DMS53 treated with DMSO at 0.1 percent for 48 hours (cell line): ENCODE measurements at regions not wholly inside any gene's neighbourhood (a gene's known extent, or its start where the extent isn't known, plus 50 kb on each side); places are given as distances from the start of the nearest gene placed in this dataset.
"Not testable (repeated sequence)": the region's sequence is repeated elsewhere in the genome, so short reads cannot be mapped to it uniquely, and the experiment has no call there.

Experiments used
- DNase-seq: peaks from one replicate; lab custom pipeline; 2025; ENCODE audit not compliant: unreplicated experiment; lab: John Stamatoyannopoulos, UW

DNA sequence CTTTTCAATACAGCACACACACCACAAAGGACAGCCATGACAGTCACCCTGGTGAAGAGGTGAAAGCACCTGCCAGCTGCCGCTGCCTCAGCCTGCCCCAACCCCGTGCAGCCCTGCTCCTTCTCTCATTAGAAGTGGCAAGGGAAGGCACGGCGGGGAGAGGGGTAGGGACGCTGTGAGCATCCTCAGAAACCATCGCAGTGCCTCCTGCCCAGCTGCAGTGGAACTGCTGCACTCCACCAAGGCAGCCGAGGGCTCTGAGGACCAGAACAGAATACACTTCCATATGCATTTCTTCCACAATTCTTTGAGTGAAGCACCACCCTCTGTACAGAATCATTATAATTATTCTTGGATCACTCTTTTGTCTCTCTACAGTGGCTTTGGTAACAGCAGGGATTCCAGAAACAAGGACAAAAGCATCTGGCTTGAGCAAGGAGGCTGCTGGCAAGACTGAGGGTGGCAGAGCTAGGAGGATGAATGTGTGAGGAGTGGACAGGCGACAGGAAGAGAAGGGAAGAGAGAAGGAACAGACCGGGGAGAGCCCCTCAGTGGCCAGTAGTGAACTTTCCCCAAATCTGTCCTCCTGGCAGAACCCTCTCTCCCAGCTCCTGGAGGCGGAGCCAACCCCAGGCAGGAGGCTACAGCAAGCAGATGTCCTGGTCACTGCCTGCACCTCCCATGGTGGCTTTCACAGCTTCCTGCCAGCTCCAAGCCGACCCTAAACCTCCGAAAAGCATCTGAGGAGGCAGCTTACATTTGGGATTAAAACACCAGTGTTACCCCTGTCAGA lies 73.2 kb downstream of the MTNR1A start:
- no peak for DNase-seq

DNA sequence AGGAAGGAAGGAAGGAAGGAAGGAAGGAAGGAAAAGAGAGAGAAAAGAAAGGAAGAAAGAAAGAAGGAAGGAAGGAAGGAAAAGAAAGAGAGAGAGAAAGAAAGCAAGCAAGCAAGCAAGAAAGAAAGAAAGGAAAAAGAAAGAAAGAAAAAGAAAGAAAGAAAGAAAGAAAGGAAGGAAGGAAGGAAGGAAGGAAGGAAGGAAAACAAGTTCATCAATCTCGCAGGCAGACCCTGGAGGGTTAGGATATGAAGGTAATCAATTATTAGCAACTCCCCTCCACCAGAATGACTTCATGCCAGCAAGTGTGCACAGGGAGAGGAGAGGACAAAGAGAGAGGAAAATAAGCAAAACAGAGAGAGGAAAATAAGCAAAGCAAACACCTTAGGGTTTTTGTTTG lies 80.2 kb downstream of the MTNR1A start:
- no peak for DNase-seq

DNA sequence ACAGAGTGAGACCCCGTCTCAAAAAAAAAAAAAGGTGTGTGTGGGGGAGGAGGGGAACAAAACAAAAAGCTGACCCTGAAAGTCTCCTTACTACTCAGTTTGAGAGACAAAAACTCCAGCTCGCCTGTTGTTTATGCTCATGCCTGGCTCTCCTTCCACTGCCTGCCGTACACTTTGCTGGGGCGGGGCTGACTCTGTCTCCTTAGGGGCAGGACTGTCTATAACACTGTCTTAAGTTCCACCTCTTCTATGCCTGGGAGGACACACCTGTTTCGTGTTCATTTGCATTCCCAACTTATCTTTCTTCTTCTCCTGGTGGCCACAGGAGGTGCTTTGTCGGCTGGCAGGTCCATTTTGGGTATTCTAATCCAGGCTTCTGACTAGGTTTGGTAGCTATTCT lies 81.4 kb downstream of the MTNR1A start:
- no peak for DNase-seq

DNA sequence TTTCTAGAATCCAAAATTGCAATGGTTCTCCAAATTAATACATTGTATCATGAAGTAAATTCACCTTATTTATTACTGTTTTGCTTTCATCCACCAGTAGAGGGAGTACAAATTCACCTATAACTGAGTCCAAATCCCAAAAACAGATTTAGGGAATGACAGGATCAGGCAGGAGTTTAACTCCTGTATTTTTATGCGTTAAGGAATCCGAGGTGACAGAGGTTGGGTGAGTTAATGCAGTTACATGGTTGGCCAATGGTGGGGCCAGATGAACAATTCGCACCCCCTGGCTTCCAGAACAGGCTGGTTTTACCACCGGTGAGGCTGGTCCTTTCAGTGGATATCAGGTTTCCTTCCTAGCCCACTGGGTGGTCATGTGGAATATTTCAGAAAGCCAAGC lies 82.4 kb downstream of the MTNR1A start:
- peak; percentile 1 for DNase-seq

DNA sequence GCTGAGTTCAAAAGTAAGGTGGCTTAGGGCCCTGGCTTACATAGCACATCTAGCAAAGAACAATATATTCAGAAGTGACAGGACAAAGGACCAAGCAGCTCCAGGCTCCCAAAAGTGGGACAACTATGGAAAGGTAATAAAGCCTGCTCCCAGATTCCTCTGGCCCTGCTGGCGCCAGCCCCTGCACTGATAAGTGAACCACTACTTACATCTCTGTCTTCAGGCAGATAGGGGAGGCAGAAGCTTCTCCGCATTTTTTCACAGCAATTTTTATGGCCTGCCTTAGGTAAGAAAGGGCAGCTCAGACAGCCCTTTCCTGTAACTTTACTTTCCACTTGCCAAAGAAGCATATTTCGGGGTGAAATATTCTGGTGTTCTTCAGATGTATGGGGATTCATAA lies 83.9 kb downstream of the MTNR1A start:
- DNase-seq: no peak

DNA sequence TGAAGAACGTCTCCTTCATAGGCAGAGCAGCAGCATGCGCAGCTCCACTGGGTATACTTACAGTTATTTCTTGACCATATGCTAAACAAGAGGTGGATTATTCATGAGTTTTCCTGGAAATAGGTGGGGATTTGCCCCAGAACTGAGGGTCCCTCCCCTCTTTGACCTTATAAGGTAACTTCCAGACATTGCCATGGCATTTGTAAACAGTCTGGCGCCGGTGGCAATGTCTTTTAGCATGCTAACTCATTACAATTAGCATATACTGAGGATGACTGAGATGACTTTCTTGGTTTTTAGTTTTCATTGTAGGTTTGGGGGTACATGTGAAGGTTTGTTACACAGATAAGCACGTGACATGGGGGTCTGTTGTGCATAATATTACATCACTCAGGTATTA lies 97.3 kb downstream of the MTNR1A start:
- DNase-seq: no peak

DNA sequence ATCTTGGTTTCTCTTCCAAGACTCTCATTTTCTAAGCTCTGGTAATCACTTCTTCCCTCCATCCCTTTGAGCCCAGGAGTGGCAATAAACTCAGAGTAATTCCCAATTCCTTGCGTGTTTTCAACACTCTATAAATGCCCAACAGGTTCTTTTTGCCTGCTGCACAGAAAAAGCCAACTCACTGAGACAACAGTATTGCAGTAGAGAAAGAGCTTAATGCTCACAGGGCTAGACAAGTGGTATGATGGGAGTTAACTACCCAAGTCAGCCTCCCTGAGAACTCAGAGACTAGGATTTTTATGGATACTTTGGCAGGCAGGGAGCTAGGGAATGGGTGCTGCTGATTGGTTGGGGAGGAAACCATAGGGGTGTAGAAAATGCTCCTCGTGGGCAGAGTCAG lies 103.4 kb downstream of the MTNR1A start:
- DNase-seq: no peak

DNA sequence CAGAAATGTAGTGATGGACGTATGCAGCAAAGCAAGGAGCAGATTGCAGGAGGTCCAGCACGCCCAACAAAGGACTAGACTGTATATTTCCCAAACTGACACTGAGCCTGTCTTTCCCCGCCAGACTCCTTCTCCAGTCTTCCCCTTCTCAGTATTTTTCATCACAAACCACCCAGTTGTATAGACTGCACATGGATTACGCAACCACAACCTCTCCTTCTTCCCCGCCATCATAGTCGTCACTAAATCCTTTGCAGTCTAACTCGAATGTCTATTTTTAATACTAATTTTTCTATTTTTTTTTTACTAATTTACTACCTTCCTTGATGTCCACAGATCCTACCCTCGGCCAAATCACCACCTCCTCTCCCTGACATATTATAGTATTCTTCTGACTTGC lies 105.4 kb downstream of the MTNR1A start:
- DNase-seq: no peak

DNA sequence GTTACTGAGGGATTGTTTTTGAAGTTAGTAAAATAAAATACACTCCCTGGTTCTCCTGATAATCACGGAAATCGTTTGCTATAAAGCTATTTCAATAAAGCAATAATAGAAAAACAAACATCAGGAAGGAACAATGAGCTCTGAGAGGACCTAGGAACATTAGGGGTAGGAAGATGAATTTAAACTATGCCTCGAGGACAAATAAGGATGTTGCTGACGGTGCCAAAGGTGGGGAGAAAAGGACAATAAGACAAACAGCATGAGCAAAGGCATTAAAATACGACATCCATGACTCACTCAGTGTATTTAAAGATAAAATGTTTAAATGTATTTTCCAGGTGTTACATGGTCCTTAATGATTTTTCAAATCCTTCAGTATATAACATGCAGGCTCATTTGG lies 110.3 kb downstream of the MTNR1A start:
- DNase-seq: no peak

DNA sequence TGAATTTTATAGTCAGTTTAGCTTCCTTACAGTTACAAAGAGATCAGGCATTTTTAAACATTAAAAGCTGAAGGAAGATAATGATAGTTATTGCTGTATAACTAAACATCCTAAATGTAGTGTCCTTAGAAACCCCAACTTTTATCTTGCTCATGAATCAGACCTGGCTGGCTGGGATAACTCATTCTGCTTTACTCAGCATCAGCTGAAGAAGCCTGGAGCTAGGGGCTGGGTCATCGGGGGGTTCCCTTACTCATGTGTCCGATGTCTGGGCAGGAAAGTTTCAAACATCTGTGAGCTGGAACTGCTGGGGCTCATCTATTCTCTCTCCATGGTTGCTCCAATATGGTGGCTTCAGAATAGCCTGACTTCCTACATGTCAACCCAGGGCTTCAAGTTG lies 113.9 kb downstream of the MTNR1A start:
- no peak for DNase-seq

DNA sequence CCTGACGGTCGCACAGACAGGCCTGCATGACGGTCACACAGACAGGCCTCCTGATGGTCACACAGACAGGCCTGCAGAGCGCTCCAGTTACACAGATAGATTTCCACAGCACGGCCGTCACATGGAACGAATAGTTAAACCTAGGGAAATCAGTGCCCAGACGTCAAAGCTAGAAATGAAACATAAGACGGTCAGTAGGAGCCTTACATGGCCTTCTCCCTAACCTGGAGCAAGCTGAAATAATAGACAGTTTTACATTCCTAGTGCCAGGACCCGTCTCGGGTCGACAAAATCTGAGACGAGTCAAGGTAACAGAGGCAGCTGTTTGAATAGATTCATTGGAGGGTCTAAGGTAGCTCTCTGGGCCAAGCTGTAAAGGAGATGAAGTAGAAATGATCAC lies 126.9 kb downstream of the MTNR1A start:
- no peak for DNase-seq

DNA sequence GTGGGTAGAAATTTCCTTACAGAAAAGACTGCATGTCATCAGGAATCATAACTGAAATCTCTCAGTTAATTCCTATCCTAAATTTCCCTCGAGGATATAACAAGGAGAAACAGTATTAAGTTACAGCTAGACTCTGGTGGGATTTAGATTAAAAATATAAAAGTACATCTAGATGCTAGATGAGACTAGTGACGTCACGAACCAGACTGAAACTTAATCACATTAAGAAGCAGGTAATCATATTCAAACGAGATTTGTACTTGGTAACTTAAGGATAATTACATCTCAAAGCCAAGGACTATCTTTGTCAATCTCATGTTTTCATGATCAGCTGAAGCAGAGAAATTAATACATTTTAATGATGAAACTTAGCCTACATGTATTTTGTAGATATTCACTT lies 130.6 kb downstream of the MTNR1A start:
- no peak for DNase-seq

DNA sequence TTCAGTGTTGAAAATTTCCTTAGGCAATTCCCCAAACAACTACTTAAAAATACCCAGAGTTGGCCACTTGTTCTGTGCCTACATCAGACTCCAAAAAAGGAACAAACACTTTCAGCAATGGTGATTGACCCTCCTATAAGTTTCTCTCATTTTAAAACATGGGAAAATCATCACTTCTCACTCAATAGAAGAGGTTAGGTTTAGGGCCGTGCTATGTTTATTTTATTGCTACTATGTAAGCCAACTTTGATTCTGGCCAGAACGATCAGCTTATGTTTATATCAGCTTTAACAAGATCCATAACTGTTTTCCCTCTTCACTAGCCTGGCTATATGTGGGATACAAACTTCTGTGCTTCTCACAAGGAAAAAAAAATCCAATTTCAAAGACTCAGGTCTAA lies 133.1 kb downstream of the MTNR1A start:
- DNase-seq: no peak

DNA sequence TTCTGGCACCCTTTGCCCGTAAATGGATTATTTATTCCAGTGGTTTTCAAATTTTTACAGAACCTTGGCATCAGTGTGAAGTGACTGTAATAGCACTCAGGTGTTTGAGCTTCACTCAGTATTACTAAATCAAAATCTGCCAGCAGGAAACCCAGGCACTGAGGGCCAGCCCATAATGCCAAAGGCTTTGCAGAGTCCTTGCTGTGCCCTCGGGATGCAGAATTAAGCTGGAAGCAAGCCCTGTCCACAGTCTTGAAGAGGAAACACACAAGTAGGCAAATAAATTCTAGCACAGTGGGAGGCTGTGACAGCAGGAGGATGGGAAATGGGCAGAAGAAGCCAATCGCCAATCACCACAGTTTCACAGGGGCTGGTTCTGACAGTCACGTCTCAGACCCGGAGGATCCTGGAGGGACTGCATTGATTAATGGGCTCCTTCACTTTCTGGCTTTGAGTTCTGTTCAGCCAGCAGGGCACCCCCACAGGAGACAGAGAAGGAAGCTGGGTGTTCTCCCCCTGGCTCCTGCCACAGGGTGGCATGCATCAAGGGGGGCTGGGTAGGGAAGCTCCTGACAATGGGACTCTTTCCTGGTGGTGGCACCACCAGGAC lies 138.8 kb downstream of the MTNR1A start:
- no peak for DNase-seq

DNA sequence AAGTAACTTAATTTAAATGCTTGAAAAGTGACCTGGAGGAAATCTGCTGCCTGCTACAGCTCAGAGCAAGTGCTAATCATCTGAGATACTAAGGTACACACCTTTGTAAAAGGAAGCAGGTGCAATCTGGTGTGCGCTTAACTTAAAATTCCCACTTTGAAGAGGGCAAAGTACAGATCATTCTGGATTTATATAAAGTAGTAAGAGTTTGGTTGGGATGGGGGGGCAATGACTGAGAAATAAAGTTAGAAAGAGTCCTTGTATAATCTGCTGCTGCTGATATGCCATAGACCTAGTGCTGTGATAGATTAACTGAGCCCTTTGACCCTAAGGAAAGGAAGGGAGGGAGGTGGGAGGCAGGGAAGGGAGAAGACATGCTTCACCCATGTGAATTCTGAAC lies 141.0 kb downstream of the MTNR1A start:
- DNase-seq: no peak

DNA sequence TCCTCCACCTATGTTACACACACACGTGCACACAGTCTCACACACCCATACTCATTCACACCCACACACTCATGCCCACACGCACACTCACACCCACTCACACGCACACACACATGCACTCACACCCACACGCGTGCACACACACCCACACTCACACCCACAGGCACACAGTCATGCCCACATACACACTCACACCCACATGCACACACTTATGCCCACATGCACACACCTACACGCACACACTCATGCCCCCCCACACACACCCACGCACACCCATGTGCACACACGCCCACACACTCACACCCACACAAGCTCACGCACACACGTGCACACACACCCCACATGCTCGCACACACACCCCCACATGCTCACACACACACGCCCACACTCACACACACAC lies 140.0 kb downstream of the F11 start:
- DNase-seq: no peak

DNA sequence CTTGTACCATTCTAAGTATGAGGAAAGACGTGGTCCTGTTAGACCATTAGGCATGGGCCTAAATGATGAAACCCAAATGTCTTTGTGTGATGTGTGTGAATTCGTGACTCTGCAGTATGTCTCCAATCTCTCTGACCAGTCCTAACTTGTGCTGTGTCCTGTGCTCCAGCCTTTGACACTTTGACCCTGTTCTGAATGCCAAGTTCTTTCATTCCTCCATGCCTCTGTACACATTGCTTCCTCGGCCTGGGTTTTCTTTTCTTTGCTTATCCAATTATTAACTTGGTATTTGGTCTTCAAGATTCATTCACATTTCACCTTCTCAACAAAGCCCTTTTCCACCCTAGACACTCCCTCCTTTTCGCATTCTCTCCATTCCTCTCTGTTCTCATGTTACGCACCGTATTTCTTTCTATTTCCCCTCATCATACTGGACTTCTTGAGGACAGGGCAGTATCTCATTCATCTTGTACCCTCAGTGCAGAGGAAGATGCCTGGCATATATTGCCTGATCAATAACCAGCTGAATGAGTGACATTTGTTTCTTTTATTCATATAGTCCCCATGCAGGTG lies 138.7 kb downstream of the F11 start:
- DNase-seq: no peak

DNA sequence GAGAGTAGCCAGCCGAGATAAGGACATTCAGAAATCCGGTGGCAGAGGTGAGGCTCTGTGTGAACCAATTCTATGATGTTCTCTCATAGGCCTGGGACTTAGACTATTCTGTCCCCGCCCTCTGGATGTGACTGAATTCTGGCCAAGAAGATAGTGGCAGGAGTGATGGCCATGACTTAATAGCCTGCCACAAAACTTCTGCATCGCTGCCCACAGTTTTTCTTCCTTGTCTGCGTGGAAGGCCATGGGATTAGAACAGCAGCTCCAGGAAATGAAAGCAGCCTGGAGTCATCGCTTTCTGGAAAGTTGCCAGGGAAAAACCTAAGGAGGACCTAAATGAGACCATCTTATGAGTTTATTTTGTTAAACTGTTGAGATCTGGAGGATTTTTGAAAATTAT lies 134.7 kb downstream of the F11 start:
- no peak for DNase-seq

DNA sequence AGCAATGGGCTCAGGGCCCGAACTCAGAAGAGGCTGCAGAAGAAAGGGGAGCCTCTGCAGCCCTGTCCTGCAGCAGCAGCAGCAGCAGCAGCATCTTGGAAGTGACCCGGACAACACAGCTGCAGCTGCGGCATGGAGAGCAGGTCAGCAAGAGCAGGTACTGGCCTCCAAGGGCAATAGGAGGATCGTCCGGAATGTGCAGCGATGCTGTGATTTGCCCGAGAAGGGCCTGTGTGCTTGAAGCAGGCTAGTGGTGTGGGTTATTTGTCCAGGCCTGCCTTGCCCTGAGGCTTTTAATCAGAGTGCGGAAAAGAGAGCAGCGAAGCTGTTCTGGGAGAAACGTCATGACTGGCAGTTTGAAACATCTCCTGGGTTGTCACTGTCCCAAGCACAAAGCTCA lies 126.0 kb downstream of the F11 start:
- no peak for DNase-seq

DNA sequence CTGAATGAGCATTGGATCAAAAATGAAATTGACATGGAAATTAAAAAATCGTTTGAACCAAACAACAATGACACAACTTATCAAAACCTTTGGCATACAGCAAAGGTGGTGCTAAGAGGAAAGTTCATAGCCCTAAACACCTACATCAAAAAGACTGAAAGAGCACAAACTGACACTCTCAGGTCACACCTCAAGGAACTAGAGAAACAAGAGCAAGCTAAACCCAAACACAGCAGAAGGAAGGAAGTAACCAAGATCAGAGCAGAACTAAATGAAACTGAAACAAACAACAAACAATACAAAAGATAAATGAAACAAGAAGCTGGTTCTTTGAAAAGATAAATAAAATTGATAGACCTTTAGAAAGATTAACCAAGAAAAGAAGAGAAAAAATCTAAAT lies 118.3 kb downstream of the F11 start:
- DNase-seq: not testable (repeated sequence)

DNA sequence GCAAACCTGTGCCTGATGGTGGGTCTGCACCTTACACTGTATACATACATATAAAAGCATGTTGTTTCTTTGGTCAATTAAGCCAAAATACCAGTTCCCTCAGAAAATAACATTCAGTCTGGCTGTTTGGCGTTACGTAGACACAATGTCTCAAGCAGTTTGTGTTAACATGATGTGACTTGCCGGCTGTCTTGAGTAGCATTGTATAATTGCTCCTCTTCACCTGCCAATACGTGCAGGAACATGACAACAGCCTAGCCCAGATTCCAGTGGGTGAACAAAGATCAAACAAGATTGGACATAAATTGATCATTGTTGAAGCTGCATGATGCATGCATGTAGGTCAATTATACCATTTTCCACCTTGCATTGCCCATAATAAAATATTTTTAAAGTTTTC lies 102.3 kb downstream of the F11 start:
- DNase-seq: no peak

DNA sequence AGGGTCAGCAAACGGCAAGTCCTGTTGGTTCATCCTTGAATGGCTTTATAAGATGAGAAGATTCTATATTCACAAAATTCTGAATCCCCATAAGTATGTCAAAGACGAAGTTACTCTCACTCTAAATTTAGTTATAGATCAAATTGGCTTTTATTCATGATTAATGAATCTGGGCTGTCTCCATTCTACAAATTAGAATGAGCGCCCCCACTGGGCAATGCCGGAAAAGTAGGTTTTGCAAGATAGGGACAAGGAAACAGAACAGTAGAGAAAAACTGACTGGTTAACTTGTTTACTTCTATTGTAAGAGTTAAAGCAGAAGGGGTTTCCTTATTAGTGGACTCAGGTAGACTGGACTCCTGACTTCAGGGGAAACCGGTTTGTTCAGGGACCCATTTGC lies 100.3 kb downstream of the F11 start:
- no peak for DNase-seq

DNA sequence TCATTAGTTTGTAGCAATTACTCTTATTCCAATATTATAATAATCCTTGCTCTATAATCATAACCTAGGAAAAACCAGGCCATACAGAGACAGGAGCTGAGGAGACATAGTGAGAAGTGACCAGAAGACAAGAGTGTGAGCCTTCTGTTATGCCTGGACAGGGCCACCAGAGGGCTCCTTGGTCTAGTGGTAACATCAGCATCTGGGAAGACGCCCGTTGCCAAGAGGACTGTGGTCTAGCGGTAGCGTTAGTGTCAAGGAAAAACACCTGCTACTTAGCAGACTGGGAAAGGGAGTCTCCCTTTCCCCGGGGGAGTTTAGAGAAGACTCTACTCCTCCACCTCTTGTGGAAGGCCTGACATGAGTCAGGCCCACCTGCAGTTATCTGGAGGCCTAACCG lies 97.0 kb downstream of the F11 start:
- DNase-seq: not testable (repeated sequence)
